Trophoblast cell (in vitro differentiated cells and primary cell): ENCODE measurements at regions not wholly inside any gene's neighbourhood (a gene's known extent, or its start where the extent isn't known, plus 50 kb on each side); places are given as distances from the start of the nearest gene placed in this dataset.
A peak's percentile ranks its signal among the peaks of the same experiment; 100 is the strongest.
"Not testable (repeated sequence)": the region's sequence is repeated elsewhere in the genome, so short reads cannot be mapped to it uniquely, and the experiment has no call there.

ENCODE experiments used
- DNase-seq, 2 donors: peaks; one replicate each; pipeline ENCODE4 v3.0.0-alpha.2; 2016
- H2AFZ ChIP-seq: 2 replicates; pipeline ENCODE4 v1.6.1; 2013; ENCODE audit warnings: low read length, moderate library complexity, mild to moderate bottlenecking; ENCODE audit not compliant: insufficient read depth, poor library complexity
- H2AK5ac ChIP-seq: 2 replicates; pipeline ENCODE4 v1.6.1; 2013; ENCODE audit warnings: mild to moderate bottlenecking, low read length
- H2BK120ac ChIP-seq: 2 replicates; pipeline ENCODE4 v1.6.1; 2013; ENCODE audit warnings: low read length, mild to moderate bottlenecking, moderate library complexity; ENCODE audit not compliant: insufficient read depth, poor library complexity
- H2BK12ac ChIP-seq: 2 replicates; pipeline ENCODE4 v1.6.1; 2013; ENCODE audit warnings: mild to moderate bottlenecking, low read length, moderate library complexity
- H2BK5ac ChIP-seq: 2 replicates; pipeline ENCODE4 v1.6.1; 2013; ENCODE audit warnings: low read length, low read depth, moderate library complexity, mild to moderate bottlenecking; ENCODE audit not compliant: poor library complexity
- H3K14ac ChIP-seq: 2 replicates; pipeline ENCODE4 v1.6.1; 2013; ENCODE audit warnings: mild to moderate bottlenecking, low read length
- H3K18ac ChIP-seq: 2 replicates; pipeline ENCODE4 v1.6.1; 2013; ENCODE audit warnings: mild to moderate bottlenecking, low read length
- H3K23ac ChIP-seq: 2 replicates; pipeline ENCODE4 v1.6.1; 2013; ENCODE audit warnings: low read length
- H3K27ac ChIP-seq: 2 replicates; pipeline ENCODE4 v1.5.1; 2013; ENCODE audit warnings: low read depth, mild to moderate bottlenecking, inconsistent platforms, low read length, moderate library complexity
- H3K27me3 ChIP-seq: 2 replicates; pipeline ENCODE4 v1.6.1; 2013; ENCODE audit warnings: inconsistent platforms, mild to moderate bottlenecking, low read length, moderate library complexity; ENCODE audit not compliant: insufficient read depth
- H3K36me3 ChIP-seq, 2 experiments: 1 replicate in 1 of 2; 2 replicates in 1 of 2; pipeline ENCODE4 v1.6.1; 2013; ENCODE audit warnings: low read length in 2 of 2, mild to moderate bottlenecking in 2 of 2, moderate library complexity in 1 of 2; ENCODE audit not compliant: insufficient read depth in 2 of 2, control insufficient read depth in 1 of 2
- H3K4ac ChIP-seq: 2 replicates; pipeline ENCODE4 v1.6.1; 2013; ENCODE audit warnings: low read depth, mild to moderate bottlenecking, low read length, moderate library complexity
- H3K4me1 ChIP-seq, 2 experiments: 1 replicate in 1 of 2; 2 replicates in 1 of 2; pipeline ENCODE4 v1.6.1; 2013; ENCODE audit warnings: low read length in 2 of 2, mild to moderate bottlenecking in 2 of 2, moderate library complexity in 1 of 2; ENCODE audit not compliant: insufficient read depth in 2 of 2, control insufficient read depth in 1 of 2
- H3K4me2 ChIP-seq: 2 replicates; pipeline ENCODE4 v1.6.1; 2013; ENCODE audit warnings: inconsistent platforms, mild to moderate bottlenecking, low read length, moderate library complexity
- H3K4me3 ChIP-seq: 2 replicates; pipeline ENCODE4 v1.5.1; 2013; ENCODE audit warnings: mild to moderate bottlenecking, low read depth, low read length, inconsistent platforms
- H3K79me1 ChIP-seq: one replicate; pipeline ENCODE4 v1.6.1; 2013; ENCODE audit warnings: low read length
- H3K79me2 ChIP-seq: 2 replicates; pipeline ENCODE4 v1.6.1; 2013; ENCODE audit warnings: low read length, mild to moderate bottlenecking; ENCODE audit not compliant: control insufficient read depth, insufficient read depth, poor library complexity
- H3K9ac ChIP-seq: 2 replicates; pipeline ENCODE4 v1.6.1; 2013; ENCODE audit warnings: mild to moderate bottlenecking, low read length
- H3K9me3 ChIP-seq: 2 replicates; pipeline ENCODE4 v1.6.1; 2013; ENCODE audit warnings: low read depth, mild to moderate bottlenecking, control low read depth, inconsistent platforms, low read length; ENCODE audit not compliant: insufficient read depth
- H4K12ac ChIP-seq: 2 replicates; pipeline ENCODE4 v1.6.1; 2013; ENCODE audit warnings: low read depth, mild to moderate bottlenecking, low read length, moderate library complexity
- H4K8ac ChIP-seq: 2 replicates; pipeline ENCODE4 v1.6.1; 2013; ENCODE audit warnings: low read depth, mild to moderate bottlenecking, low read length, moderate library complexity
- H4K91ac ChIP-seq: one replicate; pipeline ENCODE4 v1.6.1; 2013; ENCODE audit warnings: low read depth, mild to moderate bottlenecking, low read length, moderate library complexity
- WGBS: extraction: QIAGEN DNeasy Blood & Tissue Kit; methylation state at CpG from one replicate; pipeline ENCODE4 v1.1.7; 2013; ENCODE audit warnings: missing lambda C conversion rate; ENCODE audit not compliant: insufficient read length, insufficient coverage; ENCODE audit errors: extremely low coverage; 5-methylcytosine and 5-hydroxymethylcytosine counted together

GRCh38 chr4:83906561-83906960 is 370.7 kb downstream of the GPAT3 start:
- Histone ChIP-seq H3K79me2 (no peaks in the 10 kb centered on the region), H3K14ac (no peak overlapping the region), H2BK12ac (no peak overlapping the region), H3K79me1 (no peaks in the 10 kb centered on the region), H3K4me2 (no peak overlapping the region), H3K23ac (no peak overlapping the region), H3K9ac (no peak overlapping the region), H4K8ac (no peak overlapping the region), H3K4me1 (no peaks in the 10 kb centered on the region), H3K18ac (no peak overlapping the region), H2AFZ (no peak overlapping the region), H2BK5ac (no peak overlapping the region), H3K27ac (no peak overlapping the region), H3K9me3 (no peaks in the 10 kb centered on the region), H3K27me3 (no peaks in the 10 kb centered on the region), H4K12ac (no peak overlapping the region), H4K91ac (no peak overlapping the region), H3K4ac (no peak overlapping the region), H2AK5ac (no peak overlapping the region), H3K4me3 (no peak overlapping the region), H2BK120ac (no peak overlapping the region), H3K36me3 (no peaks in the 10 kb centered on the region)
- no CpG with 5 or more reads among the region's 2 CpGs for WGBS
- no peak for DNase-seq

DNA sequence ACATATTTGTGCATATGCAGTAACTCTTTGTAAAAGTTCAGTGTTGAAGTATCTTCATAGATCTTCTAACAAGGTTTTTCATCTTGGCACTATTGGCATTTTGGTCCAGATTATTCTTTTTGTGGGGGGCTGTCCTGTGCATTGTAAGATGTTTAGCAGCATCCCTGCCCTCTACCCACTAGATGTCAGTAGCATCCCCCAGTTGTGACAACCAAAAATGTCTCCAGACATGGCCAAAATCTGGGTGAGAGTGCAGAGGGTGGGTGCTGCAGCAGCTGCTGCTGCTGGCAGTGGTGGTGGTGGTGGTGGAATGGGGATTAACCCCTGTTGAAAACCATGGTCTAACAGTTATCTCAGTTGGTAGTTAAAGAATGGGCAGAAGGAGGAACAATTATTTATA is 370.0 kb downstream of the GPAT3 start:
- H3K79me1 ChIP-seq, result no peaks in the 10 kb centered on the region
- H2AK5ac ChIP-seq, result no peak overlapping the region
- no peaks in the 10 kb centered on the region for H3K4me1 ChIP-seq
- H3K4ac ChIP-seq, result no peak overlapping the region
- H4K12ac ChIP-seq, result no peak overlapping the region
- no peak overlapping the region for H3K4me2 ChIP-seq
- no peak overlapping the region for H3K4me3 ChIP-seq
- no peak overlapping the region for H3K23ac ChIP-seq
- no peak overlapping the region for H2BK120ac ChIP-seq
- H3K79me2 ChIP-seq, result no peaks in the 10 kb centered on the region
- H2BK5ac ChIP-seq, result no peak overlapping the region
- no peak overlapping the region for H2AFZ ChIP-seq
- H3K27me3 ChIP-seq, result no peaks in the 10 kb centered on the region
- no peak overlapping the region for H3K18ac ChIP-seq
- H3K14ac ChIP-seq, result no peak overlapping the region
- H4K91ac ChIP-seq, result no peak overlapping the region
- H3K9ac ChIP-seq, result no peak overlapping the region
- H3K9me3 ChIP-seq, result no peaks in the 10 kb centered on the region
- no peak overlapping the region for H4K8ac ChIP-seq
- no peak overlapping the region for H3K27ac ChIP-seq
- DNase-seq, result peak; percentile 3 to 25
- H2BK12ac ChIP-seq, result no peak overlapping the region
- H3K36me3 ChIP-seq, result no peaks in the 10 kb centered on the region

GRCh38 chr4:83903740-83904139 is 367.8 kb downstream of the GPAT3 start:
- H3K36me3 ChIP-seq, H3K4me1 ChIP-seq, H3K9ac ChIP-seq, H4K12ac ChIP-seq, H2BK120ac ChIP-seq, H2AFZ ChIP-seq, H2AK5ac ChIP-seq, H3K23ac ChIP-seq, H3K27ac ChIP-seq, H3K4ac ChIP-seq, H3K79me1 ChIP-seq, H3K27me3 ChIP-seq, H3K18ac ChIP-seq, DNase-seq, H3K4me3 ChIP-seq, H3K9me3 ChIP-seq, H3K79me2 ChIP-seq, H2BK5ac ChIP-seq, H2BK12ac ChIP-seq, H3K4me2 ChIP-seq, H4K91ac ChIP-seq, H3K14ac ChIP-seq, H4K8ac ChIP-seq: not testable (repeated sequence)
- no CpG with 5 or more reads among the region's 1 CpG for WGBS

GRCh38 chr4:83894831-83895230 is 358.9 kb downstream of the GPAT3 start:
- Histone ChIP-seq H2BK5ac (no peak overlapping the region), H3K4me2 (no peak overlapping the region), H2AFZ (no peak overlapping the region), H4K12ac (no peak overlapping the region), H3K4ac (no peak overlapping the region), H2AK5ac (no peak overlapping the region), H3K4me1 (no peaks in the 10 kb centered on the region), H3K4me3 (no peak overlapping the region), H3K18ac (no peak overlapping the region), H3K9ac (no peak overlapping the region), H3K14ac (no peak overlapping the region), H3K27me3 (no peaks in the 10 kb centered on the region), H3K79me1 (no peaks in the 10 kb centered on the region), H3K36me3 (no peaks in the 10 kb centered on the region), H3K23ac (no peak overlapping the region), H4K91ac (no peak overlapping the region), H2BK12ac (no peak overlapping the region), H3K9me3 (no peaks in the 10 kb centered on the region), H3K79me2 (no peaks in the 10 kb centered on the region), H4K8ac (no peak overlapping the region), H2BK120ac (no peak overlapping the region), H3K27ac (no peak overlapping the region)
- no CpG with 5 or more reads among the region's 1 CpG for WGBS
- DNase-seq, result no peak

DNA sequence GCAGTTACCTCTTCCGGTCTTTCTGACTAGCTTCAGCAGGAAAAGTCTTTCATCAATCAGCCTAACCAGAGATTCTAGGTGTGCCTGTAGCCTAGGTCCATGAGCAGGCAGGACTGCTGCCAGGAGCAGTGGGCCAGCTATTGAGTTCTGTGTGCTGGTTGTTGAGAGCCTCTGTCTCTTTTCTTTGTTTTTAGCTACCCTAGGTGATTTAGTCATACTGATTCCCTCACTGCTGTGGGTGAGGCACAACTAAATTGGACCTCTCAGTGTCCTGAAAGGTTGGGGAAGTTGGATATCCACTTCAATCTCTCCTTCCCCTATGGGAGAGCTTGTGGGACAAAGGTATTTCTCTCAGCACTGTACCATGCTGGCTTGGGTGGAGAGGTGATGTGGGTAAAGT is 354.9 kb downstream of the GPAT3 start:
- Histone ChIP-seq H2BK5ac (no peak overlapping the region), H3K36me3 (no peaks in the 10 kb centered on the region), H3K4me1 (no peaks in the 10 kb centered on the region), H2AFZ (no peak overlapping the region), H2BK120ac (no peak overlapping the region), H3K4ac (no peak overlapping the region), H3K23ac (no peak overlapping the region), H2BK12ac (no peak overlapping the region), H3K14ac (no peak overlapping the region), H3K9ac (no peak overlapping the region), H2AK5ac (no peak overlapping the region), H3K79me2 (no peaks in the 10 kb centered on the region), H4K8ac (no peak overlapping the region), H4K12ac (no peak overlapping the region), H3K79me1 (no peaks in the 10 kb centered on the region), H3K27me3 (no peaks in the 10 kb centered on the region), H3K9me3 (no peaks in the 10 kb centered on the region), H3K18ac (no peak overlapping the region), H3K27ac (no peak overlapping the region), H3K4me2 (no peak overlapping the region), H3K4me3 (no peak overlapping the region), H4K91ac (no peak overlapping the region)
- no CpG with 5 or more reads among the region's 1 CpG for WGBS
- peak; percentile 21 to 42 for DNase-seq
